Panc1 (cell line): ENCODE measurements at regions not wholly inside any gene's neighbourhood (a gene's known extent, or its start where the extent isn't known, plus 50 kb on each side); places are given as distances from the start of the nearest gene placed in this dataset.

Experiments used
- ATAC-seq: fragments of 200-7000 bp; cut with Tn5 transposase; 2 replicates; pipeline ENCODE4 v1.9.1; 2020; ENCODE audit warnings: mild to moderate bottlenecking, moderate library complexity
- BruUV-seq: library from RNA; stranded (reverse); fragments of 400-500 nt; replicated peaks from 2 replicates; lab custom pipeline; 2021; lab: Mats Ljungman, UMichigan
- CTCF ChIA-PET: fragments of 300-600 bp; sonication (Branson Sonifier 250); formaldehyde crosslinking; loops from one replicate; lab custom pipeline; 2022; ENCODE audit warnings: antibody characterized with exemption; lab: Charles Lee
- POLR2A ChIA-PET: fragments of 300-600 bp; sonication (Branson Sonifier 250); formaldehyde crosslinking; loops from one replicate; lab custom pipeline; 2022; ENCODE audit warnings: antibody characterized with exemption; lab: Charles Lee
- DNase-seq: peaks from one replicate; pipeline ENCODE4 v3.0.0-alpha.2; 2010; ENCODE audit warnings: low read depth, low spot score
- H3K27ac ChIP-seq: 2 replicates; pipeline ENCODE4 v1.5.1; 2011; ENCODE audit warnings: mild to moderate bottlenecking, low read length, inconsistent platforms
- H3K27me3 ChIP-seq: fragments of 200-500 bp; sonication (Bioruptor generic); 2 replicates; pipeline ENCODE4 v1.6.0; 2014; ENCODE audit warnings: low read length, inconsistent platforms; ENCODE audit not compliant: control insufficient read depth, insufficient read depth
- H3K36me3 ChIP-seq: fragments of 200-500 bp; sonication (Bioruptor generic); 2 replicates; pipeline ENCODE4 v1.5.1; 2014; ENCODE audit warnings: inconsistent platforms, mild to moderate bottlenecking, low read length, moderate library complexity; ENCODE audit not compliant: control insufficient read depth, insufficient read depth
- H3K4me1 ChIP-seq: 2 replicates; pipeline ENCODE4 v1.5.1; 2011; ENCODE audit warnings: inconsistent platforms, mild to moderate bottlenecking, low read length, moderate library complexity; ENCODE audit not compliant: control insufficient read depth, insufficient read depth
- H3K4me3 ChIP-seq, 2 experiments: 2 replicates each; pipeline ENCODE4 v1.5.1; 2011 to 2012; ENCODE audit warnings: low read depth in 2 of 2, low read length in 2 of 2, mild to moderate bottlenecking in 2 of 2, inconsistent platforms in 1 of 2, moderate library complexity in 1 of 2
- H3K9me3 ChIP-seq: fragments of 200-500 bp; sonication (Bioruptor generic); 2 replicates; pipeline ENCODE4 v1.5.1; 2014; ENCODE audit warnings: low read depth, mild to moderate bottlenecking, inconsistent platforms, low read length, moderate library complexity; ENCODE audit not compliant: control insufficient read depth, insufficient read depth
- CTCF ChIP-seq: fragments of 450-650 bp; IDR thresholded peaks from 2 replicates; pipeline ENCODE4 v1.5.1; 2017; ENCODE audit warnings: mild to moderate bottlenecking
- POLR2AphosphoS5 ChIP-seq: IDR thresholded peaks from 2 replicates; pipeline ENCODE4 v1.6.1; 2012; ENCODE audit warnings: mild to moderate bottlenecking, low read depth, low read length, moderate library complexity
- REST ChIP-seq, 2 experiments: IDR thresholded peaks; 2 replicates each; pipeline ENCODE4 v1.6.1; 2011 to 2012; ENCODE audit warnings: low read depth in 2 of 2, control low read depth in 1 of 2, low read length in 1 of 2, mild to moderate bottlenecking in 1 of 2, moderate library complexity in 1 of 2; ENCODE audit not compliant: insufficient read depth in 1 of 2
- SIN3A ChIP-seq: IDR thresholded peaks from 2 replicates; pipeline ENCODE4 v1.6.1; 2012; ENCODE audit warnings: low read depth, mild to moderate bottlenecking, low read length, moderate library complexity, borderline replicate concordance; ENCODE audit not compliant: insufficient read depth
- TCF7L2 ChIP-seq: IDR thresholded peaks from 2 replicates; pipeline ENCODE4 v1.6.1; 2011; ENCODE audit warnings: mild to moderate bottlenecking, low read depth, low read length, inconsistent platforms
- in situ Hi-C: cut with HindIII; loops from 2 replicates; pipeline ENCODE4 v1.10.0; 2016; ENCODE audit warnings: low sequenced_read_pairs, low pct_unique_long_range_greater_than_20kb
- intact Hi-C: fragments of 100-400 bp; cut with micrococcal nuclease; formaldehyde crosslinking; loops from one replicate; pipeline ENCODE4 v1.10.0; 2022; ENCODE audit not compliant: unreplicated experiment

- Histone ChIP-seq H3K27me3 (no peaks in the 10 kb centered on the region), H3K4me1 (no peaks in the 10 kb centered on the region), H3K36me3 (no peaks in the 10 kb centered on the region), H3K9me3 (no peaks in the 10 kb centered on the region), H3K4me3 (no peak overlapping the region), H3K27ac (no peak overlapping the region)
- ChIA-PET POLR2A (no interaction called here), CTCF (no interaction called here)
- intact Hi-C loops: no loop called here
- in situ Hi-C loops: no loop called here
- DNase-seq: no peak
- BruUV-seq: no TSS peak
- TF ChIP-seq TCF7L2 (no peak), REST (IDR thresholded peaks at IDR 0.05; ENCODE audit: insufficient read depth in 1 of 2, low read depth in 2 of 2, low read length in 1 of 2) (no peak), SIN3A (no peak), CTCF (no peak), POLR2AphosphoS5 (no peak)
- no peak for ATAC-seq
Observed at GRCh38 chr11:97962758-97963157, 1058.0 kb upstream of the CNTN5 start.

GRCh38 chr11:97963528-97964331, 1057.0 kb upstream of the CNTN5 start:
- DNase-seq (no peak), ATAC-seq (no peak)
- Histone ChIP-seq H3K36me3 (no peaks in the 10 kb centered on the region), H3K4me1 (no peaks in the 10 kb centered on the region), H3K4me3 (no peak overlapping the region), H3K9me3 (no peaks in the 10 kb centered on the region), H3K27ac (no peak overlapping the region), H3K27me3 (no peaks in the 10 kb centered on the region)
- ChIA-PET CTCF (no interaction called here), POLR2A (no interaction called here)
- TF ChIP-seq TCF7L2 (no peak), SIN3A (no peak)
- in situ Hi-C loops (no loop called here), intact Hi-C loops (no loop called here)
- BruUV-seq: no TSS peak

GRCh38 chr11:97964332-97965004, 1056.3 kb upstream of the CNTN5 start:
- intact Hi-C loops: no loop called here
- TF ChIP-seq CTCF (no peak), TCF7L2 (no peak), REST (IDR thresholded peaks at IDR 0.05; ENCODE audit: insufficient read depth in 1 of 2, low read depth in 2 of 2, low read length in 1 of 2) (no peak), POLR2AphosphoS5 (no peak), SIN3A (no peak)
- no peaks in the 10 kb centered on the region for H3K27me3 ChIP-seq
- in situ Hi-C loops: no loop called here
- H3K4me1 ChIP-seq: no peaks in the 10 kb centered on the region
- ChIA-PET CTCF (no interaction called here), POLR2A (no interaction called here)
- ATAC-seq (no peak), DNase-seq (no peak)
- H3K9me3 ChIP-seq: no peaks in the 10 kb centered on the region
- H3K27ac ChIP-seq: no peak overlapping the region
- H3K36me3 ChIP-seq: no peaks in the 10 kb centered on the region
- BruUV-seq: no TSS peak
- H3K4me3 ChIP-seq: no peak overlapping the region
